Suprapubic skin (tissue), 3 donors: ENCODE measurements at regions not wholly inside any gene's neighbourhood (a gene's known extent, or its start where the extent isn't known, plus 50 kb on each side); places are given as distances from the start of the nearest gene placed in this dataset.

Source experiments
- POLR2A ChIP-seq, 2 donors: fragments of 450-650 bp; IDR thresholded peaks; one replicate each; pipeline ENCODE4 v1.6.1; 2017; ENCODE audit warnings: antibody characterized with exemption in 2 of 2, mild to moderate bottlenecking in 2 of 2, moderate library complexity in 2 of 2
- TF ChIP-seq, protein P1 (sequence below), 2 donors: fragments of 200-600 bp in 1 of 2; fragments of 450-650 bp in 1 of 2; sonication (generic) in 1 of 2; IDR thresholded peaks; one replicate each; pipeline ENCODE4 v1.5.1; 2016 to 2019; ENCODE audit warnings: antibody characterized with exemption in 2 of 2, mild to moderate bottlenecking in 1 of 2, moderate library complexity in 1 of 2

DNA sequence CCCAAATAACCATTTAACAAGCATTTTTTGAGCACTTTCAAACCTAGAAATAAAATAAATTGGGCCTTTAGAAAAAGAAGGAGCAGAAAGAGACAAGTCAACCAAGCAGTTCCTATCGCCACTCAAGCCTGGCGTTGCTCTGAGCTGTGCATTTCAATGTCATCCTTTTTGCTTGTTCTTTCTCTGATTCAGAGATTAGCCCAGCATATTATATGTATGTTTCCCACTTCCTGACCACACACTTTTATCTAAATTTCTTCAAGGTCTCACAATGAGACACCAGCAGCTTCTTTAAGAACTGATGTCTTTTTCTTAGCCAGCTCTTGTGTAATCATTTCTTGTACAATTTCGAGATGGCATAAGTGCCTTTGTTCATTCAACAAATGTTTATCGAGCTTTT, 344.5 kb upstream of the ID2 start:
- no peak for TF ChIP-seq POLR2A (IDR thresholded peaks at IDR 0.05)
- TF ChIP-seq, protein P1, sequence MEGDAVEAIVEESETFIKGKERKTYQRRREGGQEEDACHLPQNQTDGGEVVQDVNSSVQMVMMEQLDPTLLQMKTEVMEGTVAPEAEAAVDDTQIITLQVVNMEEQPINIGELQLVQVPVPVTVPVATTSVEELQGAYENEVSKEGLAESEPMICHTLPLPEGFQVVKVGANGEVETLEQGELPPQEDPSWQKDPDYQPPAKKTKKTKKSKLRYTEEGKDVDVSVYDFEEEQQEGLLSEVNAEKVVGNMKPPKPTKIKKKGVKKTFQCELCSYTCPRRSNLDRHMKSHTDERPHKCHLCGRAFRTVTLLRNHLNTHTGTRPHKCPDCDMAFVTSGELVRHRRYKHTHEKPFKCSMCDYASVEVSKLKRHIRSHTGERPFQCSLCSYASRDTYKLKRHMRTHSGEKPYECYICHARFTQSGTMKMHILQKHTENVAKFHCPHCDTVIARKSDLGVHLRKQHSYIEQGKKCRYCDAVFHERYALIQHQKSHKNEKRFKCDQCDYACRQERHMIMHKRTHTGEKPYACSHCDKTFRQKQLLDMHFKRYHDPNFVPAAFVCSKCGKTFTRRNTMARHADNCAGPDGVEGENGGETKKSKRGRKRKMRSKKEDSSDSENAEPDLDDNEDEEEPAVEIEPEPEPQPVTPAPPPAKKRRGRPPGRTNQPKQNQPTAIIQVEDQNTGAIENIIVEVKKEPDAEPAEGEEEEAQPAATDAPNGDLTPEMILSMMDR (IDR thresholded peaks at IDR 0.05) = no peak
